DOHH2 (cell line): ENCODE measurements at regions not wholly inside any gene's neighbourhood (a gene's known extent, or its start where the extent isn't known, plus 50 kb on each side); places are given as distances from the start of the nearest gene placed in this dataset.

Source experiments
- H3F3A ChIP-seq: fragments of 200-600 bp; sonication (generic), shearing (Covaris generic); 2 replicates; pipeline ENCODE4 v1.6.0; 2016; ENCODE audit warnings: antibody characterized with exemption, mild to moderate bottlenecking; ENCODE audit not compliant: control insufficient read depth, insufficient read depth
- H3K27ac ChIP-seq: fragments of 200-600 bp; sonication (generic); 2 replicates; pipeline ENCODE4 v1.5.1; 2014; ENCODE audit warnings: low read depth, mild to moderate bottlenecking, low read length, moderate library complexity
- H3K27me3 ChIP-seq: fragments of 200-600 bp; sonication (generic); 2 replicates; pipeline ENCODE4 v1.6.1; 2014; ENCODE audit warnings: mild to moderate bottlenecking, low read length, mixed read lengths; ENCODE audit not compliant: control insufficient read depth
- H3K36me3 ChIP-seq: fragments of 200-600 bp; sonication (generic); 2 replicates; pipeline ENCODE4 v1.6.1; 2014; ENCODE audit warnings: mild to moderate bottlenecking, low read length, moderate library complexity, mixed read lengths; ENCODE audit not compliant: control insufficient read depth
- H3K4me1 ChIP-seq: fragments of 200-600 bp; sonication (generic); 2 replicates; pipeline ENCODE4 v1.6.1; 2014; ENCODE audit warnings: mild to moderate bottlenecking, low read length, mixed read lengths; ENCODE audit not compliant: control insufficient read depth
- H3K4me2 ChIP-seq: fragments of 200-600 bp; sonication (generic); 2 replicates; pipeline ENCODE4 v1.6.0; 2014; ENCODE audit warnings: mild to moderate bottlenecking, low read length, moderate library complexity
- H3K4me3 ChIP-seq: fragments of 200-600 bp; sonication (generic); 2 replicates; pipeline ENCODE4 v1.5.1; 2014; ENCODE audit warnings: mild to moderate bottlenecking, low read length, mixed read lengths
- H3K79me2 ChIP-seq: fragments of 200-600 bp; sonication (generic); 2 replicates; pipeline ENCODE4 v1.6.1; 2014; ENCODE audit warnings: mild to moderate bottlenecking, low read length, mixed read lengths; ENCODE audit not compliant: control insufficient read depth
- H3K9me2 ChIP-seq: fragments of 200-600 bp; sonication (generic); replicated peaks from 2 replicates; pipeline ENCODE4 v1.6.1; 2014; ENCODE audit warnings: mild to moderate bottlenecking, low read length, mixed read lengths; ENCODE audit not compliant: control insufficient read depth
- H3K9me3 ChIP-seq: fragments of 200-600 bp; sonication (generic); 2 replicates; pipeline ENCODE4 v1.6.1; 2014; ENCODE audit warnings: antibody characterized with exemption, low read length, mixed read lengths; ENCODE audit not compliant: control insufficient read depth, insufficient read depth
- H4K20me1 ChIP-seq: fragments of 200-600 bp; sonication (generic); 2 replicates; pipeline ENCODE4 v1.6.0; 2014; ENCODE audit warnings: low read depth, mild to moderate bottlenecking, antibody characterized with exemption, low read length, moderate library complexity; ENCODE audit not compliant: control insufficient read depth, insufficient read depth
- CTCF ChIP-seq: fragments of 200-600 bp; sonication (generic); IDR thresholded peaks from one replicate; pipeline ENCODE4 v1.5.1; 2014; ENCODE audit warnings: antibody characterized with exemption, mild to moderate bottlenecking, low read depth, low read length; ENCODE audit not compliant: poor library complexity, severe bottlenecking
- EZH2phosphoT487 ChIP-seq: fragments of 200-600 bp; sonication (generic); IDR thresholded peaks from 2 replicates; pipeline ENCODE4 v1.6.1; 2017; ENCODE audit warnings: borderline replicate concordance, mild to moderate bottlenecking, antibody characterized with exemption, low read length, moderate library complexity, mixed read lengths

DNA sequence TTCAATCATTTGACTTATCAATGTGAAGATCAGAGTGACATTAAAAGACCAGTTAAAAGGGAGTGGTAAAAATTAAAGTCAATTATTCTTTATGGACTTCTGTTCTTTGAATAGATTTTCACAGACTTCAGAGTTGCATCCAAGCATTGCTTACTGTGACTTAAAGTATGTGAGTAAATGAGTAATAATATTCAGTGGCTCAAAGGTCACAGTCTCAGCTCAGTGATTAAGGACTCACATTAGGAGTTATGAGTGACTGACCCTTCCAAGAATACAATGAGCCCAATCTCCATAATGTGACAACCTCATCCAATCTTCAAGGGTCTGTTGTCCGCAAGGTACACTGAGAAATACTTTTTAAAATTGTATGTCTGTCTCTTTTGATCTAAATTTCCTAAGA, 811.2 kb downstream of the BRINP1 start:
- TF ChIP-seq EZH2phosphoT487 (no peak), CTCF (no peak)
- Histone ChIP-seq H3K79me2 (no peaks in the 10 kb centered on the region), H3K9me2 (no peaks in the 10 kb centered on the region), H3K27me3 (no peaks in the 10 kb centered on the region), H3K4me2 (no peak overlapping the region), H3K36me3 (no peaks in the 10 kb centered on the region), H4K20me1 (no peaks in the 10 kb centered on the region), H3K4me3 (no peak overlapping the region), H3K4me1 (no peaks in the 10 kb centered on the region), H3K27ac (no peak overlapping the region), H3K9me3 (no peaks in the 10 kb centered on the region), H3F3A (no peaks in the 10 kb centered on the region)

DNA sequence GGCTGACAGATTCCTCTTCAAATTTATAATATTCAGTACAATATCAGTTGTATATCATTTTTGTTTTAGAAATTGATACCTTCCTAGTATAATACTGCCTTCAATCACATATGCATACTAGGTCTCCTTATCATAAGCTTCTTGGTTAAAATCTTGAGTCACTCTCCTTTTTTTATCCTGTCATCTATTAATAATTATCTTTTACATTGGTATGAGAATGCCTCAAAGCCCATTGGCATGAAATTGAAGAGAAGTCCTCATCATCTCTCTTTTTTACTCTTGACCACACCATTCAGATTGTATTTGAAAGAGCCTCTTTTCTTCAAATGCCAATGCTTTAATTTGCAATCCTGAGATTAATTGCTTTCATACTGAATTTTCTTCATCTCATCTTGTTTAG, 810.3 kb downstream of the BRINP1 start:
- TF ChIP-seq EZH2phosphoT487 = no peak
- no peak for TF ChIP-seq CTCF
- Histone ChIP-seq H3K4me1 (no peaks in the 10 kb centered on the region), H3K27me3 (no peaks in the 10 kb centered on the region), H3K27ac (no peak overlapping the region), H3K4me3 (no peak overlapping the region), H3F3A (no peaks in the 10 kb centered on the region), H3K9me2 (no peaks in the 10 kb centered on the region), H3K4me2 (no peak overlapping the region), H3K9me3 (no peaks in the 10 kb centered on the region), H3K36me3 (no peaks in the 10 kb centered on the region), H3K79me2 (no peaks in the 10 kb centered on the region), H4K20me1 (no peaks in the 10 kb centered on the region)

GRCh38 chr9:118561051-118561450, 808.2 kb downstream of the BRINP1 start:
- no peaks in the 10 kb centered on the region for H3K27me3 ChIP-seq
- no peak overlapping the region for H3K4me2 ChIP-seq
- H3K4me1 ChIP-seq = no peaks in the 10 kb centered on the region
- H4K20me1 ChIP-seq = no peaks in the 10 kb centered on the region
- TF ChIP-seq CTCF (no peak), EZH2phosphoT487 (no peak)
- no peak overlapping the region for H3K4me3 ChIP-seq
- H3K9me3 ChIP-seq = no peaks in the 10 kb centered on the region
- no peaks in the 10 kb centered on the region for H3K79me2 ChIP-seq
- H3K9me2 ChIP-seq = no peaks in the 10 kb centered on the region
- H3K27ac ChIP-seq = no peak overlapping the region
- H3K36me3 ChIP-seq = no peaks in the 10 kb centered on the region
- no peaks in the 10 kb centered on the region for H3F3A ChIP-seq

GRCh38 chr9:118563677-118564076, 805.6 kb downstream of the BRINP1 start:
- no peaks in the 10 kb centered on the region for H3K9me2 ChIP-seq
- H3K27me3 ChIP-seq = no peaks in the 10 kb centered on the region
- no peaks in the 10 kb centered on the region for H3F3A ChIP-seq
- H3K9me3 ChIP-seq = no peaks in the 10 kb centered on the region
- no peaks in the 10 kb centered on the region for H3K4me1 ChIP-seq
- H3K27ac ChIP-seq = no peak overlapping the region
- no peak overlapping the region for H3K4me2 ChIP-seq
- H3K36me3 ChIP-seq = no peaks in the 10 kb centered on the region
- no peak overlapping the region for H3K4me3 ChIP-seq
- H3K79me2 ChIP-seq = no peaks in the 10 kb centered on the region
- H4K20me1 ChIP-seq = no peaks in the 10 kb centered on the region
- TF ChIP-seq EZH2phosphoT487 (no peak), CTCF (no peak)
